GM12878 (cell line): ENCODE measurements at regions not wholly inside any gene's neighbourhood (a gene's known extent, or its start where the extent isn't known, plus 50 kb on each side); places are given as distances from the start of the nearest gene placed in this dataset.

ENCODE experiments used
- ATAC-seq: fragments of 200-7000 bp; cut with Tn5 transposase; 3 replicates; pipeline ENCODE4 v1.9.1; 2020; ENCODE audit warnings: mild to moderate bottlenecking, moderate library complexity
- BruUV-seq: library from RNA; stranded (reverse); fragments of 400-500 nt; replicated peaks from 2 replicates; lab custom pipeline; 2021; lab: Mats Ljungman, UMichigan
- CTCF ChIA-PET: fragments of 300-600 bp; sonication (Branson Sonifier 250); formaldehyde crosslinking; extraction: SDS; loops from one replicate; lab custom pipeline; 2021; ENCODE audit warnings: inconsistent platforms; lab: Yijun Ruan, JAX
- POLR2A ChIA-PET: fragments of 350-600 bp; formaldehyde crosslinking; extraction: SDS; loops from one replicate; lab custom pipeline; 2021; ENCODE audit warnings: inconsistent platforms; lab: Charles Lee
- RAD21 ChIA-PET: fragments of 300-600 bp; sonication (Branson Sonifier 250); formaldehyde crosslinking; loops from one replicate; lab custom pipeline; 2023; ENCODE audit warnings: antibody characterized with exemption; ENCODE audit not compliant: unreplicated experiment; lab: Charles Lee
- SMC1A ChIA-PET: fragments of 300-600 bp; sonication (Branson Sonifier 250); formaldehyde crosslinking; loops from one replicate; lab custom pipeline; 2023; ENCODE audit not compliant: unreplicated experiment, uncharacterized antibody; lab: Charles Lee
- DNase-seq: peaks from one replicate; pipeline ENCODE4 v3.0.0-alpha.2; 2011; ENCODE audit warnings: low read depth, low spot score
- FAIRE-seq: peaks from 3 replicates; lab custom pipeline; 2011; peaks lifted over from hg19 to GRCh38; lab: Jason Lieb, UNC
- H2AFZ ChIP-seq: 2 replicates; pipeline ENCODE4 v1.6.0; 2011; ENCODE audit warnings: low read depth, low read length, control low read depth; ENCODE audit not compliant: control insufficient read depth
- H3K27ac ChIP-seq: 2 replicates; pipeline ENCODE4 v1.5.1; 2011; ENCODE audit warnings: control low read depth; ENCODE audit not compliant: control insufficient read depth, insufficient read depth
- H3K27me3 ChIP-seq, 2 experiments: replicated peaks in 1 of 2; 2 replicates each; pipeline versions ENCODE4 v1.6.0 to v1.6.1; 2011; ENCODE audit warnings: low read length in 1 of 2; ENCODE audit not compliant: control insufficient read depth in 2 of 2, insufficient read depth in 2 of 2
- H3K36me3 ChIP-seq, 2 experiments: 2 replicates each; pipeline ENCODE4 v1.5.1; 2011; ENCODE audit warnings: low read length in 1 of 2; ENCODE audit not compliant: control insufficient read depth in 2 of 2, insufficient read depth in 2 of 2
- H3K4me1 ChIP-seq: 2 replicates; pipeline ENCODE4 v1.6.1; 2011; ENCODE audit warnings: mild to moderate bottlenecking, low read length, moderate library complexity, mixed read lengths; ENCODE audit not compliant: control insufficient read depth, insufficient read depth
- H3K4me2 ChIP-seq: 2 replicates; pipeline ENCODE4 v1.6.0; 2011; ENCODE audit warnings: control low read depth; ENCODE audit not compliant: control insufficient read depth, insufficient read depth
- H3K4me3 ChIP-seq: fragments of 200-600 bp; sonication (generic); 2 replicates; pipeline ENCODE4 v1.5.1; 2016
- H3K79me2 ChIP-seq: 2 replicates; pipeline ENCODE4 v1.6.0; 2011; ENCODE audit warnings: low read length; ENCODE audit not compliant: control insufficient read depth, insufficient read depth
- H3K9ac ChIP-seq: 2 replicates; pipeline ENCODE4 v1.8.0; 2011; ENCODE audit warnings: low read length, control low read depth, mixed read lengths; ENCODE audit not compliant: control insufficient read depth, insufficient read depth
- H3K9me3 ChIP-seq: replicated peaks from 3 replicates; pipeline ENCODE4 v1.5.1; 2011; ENCODE audit warnings: mild to moderate bottlenecking, low read length; ENCODE audit not compliant: control insufficient read depth, insufficient read depth
- H4K20me1 ChIP-seq: 2 replicates; pipeline ENCODE4 v1.6.0; 2011; ENCODE audit not compliant: control insufficient read depth, insufficient read depth
- CBX5 ChIP-seq: sonication (generic); IDR thresholded peaks from 2 replicates; pipeline ENCODE4 v1.6.1; 2016; ENCODE audit warnings: low read depth, moderate library complexity, mild to moderate bottlenecking, inconsistent platforms
- STAT1 ChIP-seq: fragments of 450-650 bp; conservative IDR thresholded peaks from 2 replicates; pipeline ENCODE4 v1.6.1; 2014; ENCODE audit warnings: antibody characterized with exemption, mild to moderate bottlenecking
- ZBED1 ChIP-seq: IDR thresholded peaks from 2 replicates; pipeline ENCODE4 v1.6.1; 2016; ENCODE audit warnings: borderline replicate concordance
- WGBS: methylation state at CpG from one replicate; pipeline ENCODE4 v1.1.6; 2016; ENCODE audit warnings: low lambda C conversion rate; ENCODE audit not compliant: insufficient replicate concordance, insufficient coverage; ENCODE audit errors: missing lambda C conversion rate; 5-methylcytosine and 5-hydroxymethylcytosine counted together
- in situ Hi-C: fragments of 300-500 bp; cut with MboI; formaldehyde crosslinking; loops from 9 replicates; pipeline ENCODE4 v1.14.3; 2018; ENCODE audit warnings: mixed read lengths
- intact Hi-C: fragments of 100-400 bp; cut with micrococcal nuclease; formaldehyde crosslinking; loops from one replicate; pipeline ENCODE4 v1.14.2; 2022; ENCODE audit not compliant: unreplicated experiment
- TF ChIP-seq, protein P1 (sequence below): IDR thresholded peaks from 2 replicates; pipeline ENCODE4 v1.6.1; 2011; ENCODE audit warnings: borderline replicate concordance, low read depth, mild to moderate bottlenecking, moderate library complexity, low read length; ENCODE audit not compliant: insufficient read depth, poor library complexity, severe bottlenecking

DNA sequence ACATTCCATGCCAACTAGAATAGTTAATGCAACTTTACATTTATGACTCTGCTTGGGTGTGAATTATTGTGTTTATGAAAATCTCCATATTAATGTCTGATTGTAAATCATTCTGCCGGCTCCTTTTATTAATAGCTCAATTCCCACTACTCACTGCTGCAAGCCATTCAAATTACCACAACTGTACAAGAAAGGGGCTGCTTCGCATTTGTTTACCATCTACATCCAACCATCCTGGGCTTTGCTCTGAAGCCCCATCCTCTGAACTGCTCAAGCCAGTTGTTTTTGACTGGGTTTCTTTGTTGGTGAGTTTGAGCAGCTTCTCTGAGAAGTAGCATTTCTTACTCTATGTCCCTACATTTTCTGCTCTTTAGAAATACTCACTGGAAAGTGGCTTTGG lies 451.6 kb upstream of the CADM1 start (continued):
- TF ChIP-seq, protein P1, sequence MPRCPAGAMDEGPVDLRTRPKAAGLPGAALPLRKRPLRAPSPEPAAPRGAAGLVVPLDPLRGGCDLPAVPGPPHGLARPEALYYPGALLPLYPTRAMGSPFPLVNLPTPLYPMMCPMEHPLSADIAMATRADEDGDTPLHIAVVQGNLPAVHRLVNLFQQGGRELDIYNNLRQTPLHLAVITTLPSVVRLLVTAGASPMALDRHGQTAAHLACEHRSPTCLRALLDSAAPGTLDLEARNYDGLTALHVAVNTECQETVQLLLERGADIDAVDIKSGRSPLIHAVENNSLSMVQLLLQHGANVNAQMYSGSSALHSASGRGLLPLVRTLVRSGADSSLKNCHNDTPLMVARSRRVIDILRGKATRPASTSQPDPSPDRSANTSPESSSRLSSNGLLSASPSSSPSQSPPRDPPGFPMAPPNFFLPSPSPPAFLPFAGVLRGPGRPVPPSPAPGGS: no peak
- no peak for TF ChIP-seq STAT1
- TF ChIP-seq, all 136 proteins: peak for 0

DNA sequence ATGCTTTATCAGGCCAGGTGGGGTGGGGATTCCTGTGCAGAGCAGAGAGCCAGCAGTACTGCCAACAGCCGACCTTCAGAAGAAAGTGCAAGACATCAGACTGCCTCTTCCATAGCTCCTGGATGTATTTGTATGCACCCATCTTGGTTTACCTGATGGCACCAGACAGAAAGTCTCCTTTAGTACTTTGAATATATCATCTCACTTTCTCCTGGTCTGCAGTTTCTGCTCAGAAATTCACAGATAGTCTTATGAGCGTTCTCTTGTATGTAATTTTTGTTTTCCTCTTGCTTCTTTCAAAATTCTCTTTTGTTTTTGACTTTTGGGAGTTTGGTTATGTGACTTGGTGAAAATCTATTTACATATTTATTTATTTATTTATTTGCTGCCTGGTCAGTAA lies 446.4 kb upstream of the CADM1 start:
- H3K9me3 ChIP-seq: peaks cover 6% of the 10 kb centered on the region
- H3K79me2 ChIP-seq: no peaks in the 10 kb centered on the region
- intact Hi-C loops (no loop called here), in situ Hi-C loops (no loop called here)
- no peak overlapping the region for H3K4me3 ChIP-seq
- ChIA-PET SMC1A (interaction anchor here (0.6 to 2.4 kb wide), 8 partner anchors 9 to 29 kb away, joined by 3 to 13 read pairs (median 7); no protein-coding TSS in a partner anchor), CTCF (interaction anchor here (1.2 to 1.8 kb wide), 6 partner anchors 9 to 80 kb away, joined by 3 to 5 read pairs (median 4); no protein-coding TSS in a partner anchor)
- H2AFZ ChIP-seq: no peak overlapping the region
- H3K4me1 ChIP-seq: no peaks in the 10 kb centered on the region
- DNase-seq (no peak), ATAC-seq (no peak)
- H4K20me1 ChIP-seq: no peaks in the 10 kb centered on the region
- no TSS peak for BruUV-seq
- no peaks in the 10 kb centered on the region for H3K27me3 ChIP-seq
- no peak overlapping the region for H3K9ac ChIP-seq
- no peak overlapping the region for H3K4me2 ChIP-seq
- H3K36me3 ChIP-seq: no peaks in the 10 kb centered on the region
- TF ChIP-seq CBX5 (peak; percentile 94), ZBED1 (no peak)
- TF ChIP-seq, all 136 proteins: peak for 1
- no peak for FAIRE-seq
- no peak overlapping the region for H3K27ac ChIP-seq
- ChIA-PET POLR2A (interaction anchor here (1.2 kb wide), 1 partner anchor 21 kb away, joined by 5 read pairs; no protein-coding TSS in a partner anchor), RAD21 (no interaction called here)
- 19% methylated on average over 2 of the region's 2 CpGs for WGBS
